PC-3 (cell line): ENCODE measurements at regions not wholly inside any gene's neighbourhood (a gene's known extent, or its start where the extent isn't known, plus 50 kb on each side); places are given as distances from the start of the nearest gene placed in this dataset.

Experiments
- CTCF ChIP-seq: fragments of 300-600 bp; sonication (generic); conservative IDR thresholded peaks from 2 replicates; pipeline ENCODE4 v1.5.1; 2017; ENCODE audit warnings: antibody characterized with exemption, low read depth, mild to moderate bottlenecking, low read length
- EZH2 ChIP-seq: fragments of 300-600 bp; sonication (generic); IDR thresholded peaks from one replicate; pipeline ENCODE4 v1.6.1; 2017; ENCODE audit warnings: antibody characterized with exemption, mild to moderate bottlenecking, low read length; ENCODE audit not compliant: unreplicated experiment
- EZH2phosphoT487 ChIP-seq: fragments of 300-600 bp; sonication (generic); IDR thresholded peaks from 2 replicates; pipeline ENCODE4 v1.6.1; 2018; ENCODE audit warnings: mild to moderate bottlenecking, antibody characterized with exemption, low read length, borderline replicate concordance

- no peak for TF ChIP-seq EZH2
- no peak for TF ChIP-seq CTCF
- no peak for TF ChIP-seq EZH2phosphoT487
These were observed 136.1 kb upstream of the FRMD6 start for GRCh38 chr14:51515611-51516010.
